GM21528 (cell line): ENCODE measurements at regions not wholly inside any gene's neighbourhood (a gene's known extent, or its start where the extent isn't known, plus 50 kb on each side); places are given as distances from the start of the nearest gene placed in this dataset.
"Not testable (repeated sequence)": the region's sequence is repeated elsewhere in the genome, so short reads cannot be mapped to it uniquely, and the experiment has no call there.

Experiments
- ATAC-seq: cut with Tn5 transposase; IDR thresholded peaks from one replicate; pipeline ENCODE4 v1.9.1; 2021; ENCODE audit warnings: mild to moderate bottlenecking, moderate library complexity; ENCODE audit not compliant: unreplicated experiment, low FRiP score

DNA sequence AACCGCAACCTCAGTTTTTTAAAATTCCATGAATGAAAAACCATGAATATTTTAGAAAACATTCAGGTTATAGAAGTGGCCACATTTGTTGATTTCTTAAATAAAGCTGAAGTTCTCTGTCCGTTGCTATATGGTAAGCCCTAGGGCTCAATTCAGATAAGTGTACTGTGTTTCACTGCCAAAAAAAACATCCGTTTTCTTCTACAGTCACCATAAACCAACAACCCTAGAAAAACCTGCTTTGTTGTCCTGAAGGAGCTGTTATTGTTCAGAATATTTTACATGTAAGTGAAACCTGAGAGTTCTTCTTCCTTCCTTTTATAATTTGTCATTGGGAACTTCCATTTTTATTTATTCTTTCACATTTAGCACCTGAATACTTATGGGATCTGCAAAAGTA lies 274.1 kb downstream of the TFAP2A start:
- ATAC-seq: no peak

DNA sequence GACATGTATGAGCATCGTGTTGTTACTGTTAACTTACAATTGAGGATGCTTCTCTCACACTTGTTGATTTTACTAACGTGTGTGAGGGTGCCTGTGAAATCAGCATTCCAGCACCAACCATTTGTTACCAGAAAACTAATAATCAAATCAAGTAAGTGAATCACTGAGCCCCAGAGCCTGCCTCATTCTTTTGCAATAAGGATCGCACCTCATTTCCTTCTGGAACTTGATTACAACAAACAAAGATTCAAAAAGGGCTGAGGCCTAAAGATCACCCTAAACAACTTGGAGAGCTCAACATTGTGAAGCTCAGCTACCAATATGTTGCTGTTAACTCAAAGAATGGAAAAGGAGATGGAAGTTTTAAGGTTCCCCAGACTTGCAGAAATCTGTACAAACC lies 274.7 kb downstream of the TFAP2A start:
- no peak for ATAC-seq

DNA sequence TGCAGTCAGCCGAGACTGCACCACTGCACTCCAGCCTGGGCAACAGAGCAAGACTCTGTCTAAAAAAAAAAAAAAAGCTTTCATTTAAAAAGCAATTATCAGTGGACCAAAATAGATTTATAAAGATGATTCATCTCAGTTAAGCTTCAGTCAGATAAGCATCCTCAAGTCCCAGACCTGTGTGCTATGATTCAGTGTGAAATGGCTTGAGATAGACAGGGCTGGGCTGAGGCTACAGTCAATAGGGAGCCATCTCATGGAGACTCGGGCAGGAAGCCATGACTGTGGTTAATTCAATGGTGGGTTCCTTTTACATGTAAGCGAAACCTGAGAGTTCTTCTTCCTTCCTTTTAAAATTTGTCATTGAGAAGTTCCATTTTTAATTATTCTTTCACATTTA lies 276.0 kb downstream of the TFAP2A start:
- ATAC-seq: no peak

DNA sequence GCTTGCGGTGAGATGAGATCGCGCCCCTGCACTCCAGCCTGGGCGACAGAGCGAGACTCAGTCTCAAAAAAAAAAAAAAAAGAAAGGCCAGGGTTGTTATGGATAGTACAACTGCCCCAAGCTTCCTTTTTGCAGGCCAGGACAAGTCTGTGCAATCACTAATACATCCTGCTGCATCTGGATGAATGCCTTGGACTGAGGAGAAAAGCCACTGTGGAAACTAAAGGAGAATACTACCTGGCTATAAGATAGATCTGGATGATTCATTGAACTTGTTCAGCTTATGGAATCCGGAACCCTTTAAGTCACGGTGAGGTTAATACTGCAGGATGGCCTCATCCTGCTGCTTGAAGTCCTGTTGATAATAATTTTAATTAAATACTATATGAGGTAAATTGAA lies 278.2 kb downstream of the TFAP2A start:
- no peak for ATAC-seq

DNA sequence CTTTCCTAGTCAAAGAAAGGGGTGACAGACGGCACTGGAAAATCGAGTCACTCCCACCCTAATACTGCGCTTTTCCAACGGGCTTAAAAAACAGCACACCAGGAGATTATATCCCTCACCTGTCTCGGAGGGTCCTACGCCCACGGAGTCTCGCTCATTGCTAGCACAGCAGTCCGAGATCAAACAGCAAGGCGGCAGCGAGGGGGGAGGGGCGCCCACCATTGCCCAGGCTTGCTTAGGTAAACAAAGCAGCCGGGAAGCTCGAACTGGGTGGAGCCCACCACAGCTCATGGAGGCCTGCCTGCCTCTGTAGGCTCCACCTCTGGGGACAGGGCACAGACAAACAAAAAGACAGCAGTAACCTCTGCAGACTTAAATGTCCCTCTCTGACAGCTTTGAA lies 280.7 kb downstream of the TFAP2A start:
- not testable (repeated sequence) for ATAC-seq

DNA sequence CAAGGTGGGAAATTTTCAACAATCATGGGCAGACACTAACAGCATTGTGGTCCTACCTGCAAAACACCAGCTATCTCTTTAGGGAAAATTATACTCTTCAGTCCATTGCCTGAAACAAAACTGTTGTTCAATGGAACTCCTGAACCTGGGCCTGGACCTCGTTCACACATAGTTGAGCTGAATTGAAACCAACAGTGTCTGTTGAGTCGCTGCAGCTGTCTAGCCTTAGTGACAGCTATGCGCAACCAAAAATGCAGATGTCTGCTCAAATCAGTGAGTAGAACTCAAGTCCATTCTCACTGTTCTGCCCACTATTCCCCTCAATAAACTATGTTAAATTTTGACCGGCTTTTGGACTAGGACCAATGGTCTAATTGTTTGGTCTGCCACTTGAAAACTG lies 286.2 kb downstream of the TFAP2A start:
- no peak for ATAC-seq

DNA sequence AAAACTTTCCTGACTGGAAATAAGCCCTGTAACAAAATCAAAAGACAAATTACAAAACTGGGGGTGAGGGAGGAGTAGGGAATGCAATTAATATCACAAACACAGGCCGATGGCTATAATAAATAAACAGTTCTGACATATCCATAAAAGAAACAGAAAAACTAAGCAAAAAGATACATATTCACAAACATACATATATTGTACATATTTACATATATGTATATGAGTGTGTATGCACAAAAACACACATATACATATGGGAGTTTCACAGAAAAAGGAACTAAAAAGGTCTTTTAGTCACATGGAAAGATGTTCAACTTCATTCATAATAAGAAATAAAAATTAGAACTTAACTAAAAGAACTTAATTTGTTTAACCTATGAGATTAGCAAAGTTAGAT lies 292.7 kb downstream of the TFAP2A start:
- ATAC-seq: no peak

DNA sequence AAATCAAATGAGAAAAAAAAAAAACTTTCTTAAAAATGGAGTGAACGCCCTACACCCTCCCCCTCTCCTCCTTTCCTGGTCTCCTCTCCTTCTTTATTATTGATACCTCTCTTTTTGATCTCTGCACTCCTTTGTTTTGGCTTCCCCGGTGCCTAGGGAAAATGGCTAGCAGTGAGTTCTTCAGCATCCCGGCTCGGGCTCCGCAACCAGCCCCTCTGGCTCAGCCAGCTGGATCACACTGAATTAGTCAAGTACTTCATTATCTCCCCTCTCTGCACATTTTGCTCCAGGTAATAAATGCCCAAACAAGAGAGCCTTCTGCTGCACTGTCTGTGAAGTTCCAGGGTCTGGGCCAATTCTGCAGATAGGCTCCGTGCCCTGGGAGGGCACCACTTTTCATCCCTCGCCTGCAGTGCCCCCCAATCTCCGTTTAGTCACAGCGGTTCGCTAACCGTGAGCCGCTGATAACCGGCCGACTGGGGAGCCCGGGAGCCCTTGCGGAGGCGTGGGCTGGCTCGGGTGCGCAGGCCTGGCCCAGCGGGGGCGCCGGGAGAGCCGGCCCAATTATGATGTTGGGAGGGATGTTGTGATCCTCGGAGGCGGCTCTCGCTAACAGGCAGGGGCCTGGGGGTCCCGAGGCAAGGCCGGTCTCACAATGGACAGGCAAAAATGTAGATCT lies 301.9 kb downstream of the TFAP2A start:
- no peak for ATAC-seq

DNA sequence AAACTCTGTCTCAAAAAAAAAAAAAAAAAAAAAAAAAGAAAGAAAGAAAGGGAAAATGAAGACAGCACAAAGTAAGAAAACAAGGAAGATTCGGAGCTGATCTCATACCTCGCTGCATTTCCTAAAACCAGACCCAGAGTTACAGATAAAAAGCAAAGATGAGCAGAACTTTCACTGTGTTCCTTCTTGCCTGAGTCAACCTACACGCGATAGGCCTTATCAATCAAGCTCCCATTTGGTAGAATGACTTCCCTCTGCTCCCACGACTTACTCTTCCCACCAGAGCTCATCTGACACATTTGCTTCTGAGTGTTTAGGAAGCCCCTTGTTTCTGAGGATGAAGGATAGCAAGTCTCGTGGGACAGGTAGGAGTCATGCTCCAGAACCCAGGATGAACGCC lies 302.9 kb downstream of the TFAP2A start:
- no peak for ATAC-seq

DNA sequence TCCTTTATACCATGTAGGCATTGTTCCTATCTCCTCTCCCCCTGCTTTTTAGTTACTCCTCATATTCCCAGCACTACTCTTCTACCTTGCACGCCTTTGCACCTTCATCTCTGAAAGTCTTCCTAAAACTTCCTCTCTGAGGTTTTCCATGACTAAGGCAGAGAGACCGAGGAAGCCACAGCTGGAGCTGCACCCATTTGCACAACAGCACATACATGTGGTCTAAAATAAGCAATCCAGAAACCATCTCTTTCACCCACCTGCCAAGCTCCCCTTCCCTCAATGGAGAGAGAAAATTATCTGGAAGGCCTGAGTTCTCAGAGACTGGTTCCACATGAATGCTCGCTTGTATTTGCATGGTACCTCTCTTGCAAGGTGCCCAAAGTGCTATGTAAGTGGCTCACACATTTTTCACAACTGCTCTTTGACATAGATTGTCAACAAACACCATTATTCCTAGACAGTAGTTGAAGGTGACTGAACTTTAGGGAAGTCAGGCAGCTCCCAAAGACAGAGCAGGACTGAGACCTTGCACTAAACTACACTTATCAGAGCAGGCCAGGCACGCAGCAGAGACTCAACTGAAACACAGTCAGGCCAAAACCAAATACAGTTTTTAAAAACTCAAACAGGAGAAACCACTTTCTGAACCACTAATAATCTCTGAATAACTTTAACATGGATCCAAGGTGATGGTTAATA lies 313.2 kb downstream of the TFAP2A start:
- ATAC-seq: no peak

DNA sequence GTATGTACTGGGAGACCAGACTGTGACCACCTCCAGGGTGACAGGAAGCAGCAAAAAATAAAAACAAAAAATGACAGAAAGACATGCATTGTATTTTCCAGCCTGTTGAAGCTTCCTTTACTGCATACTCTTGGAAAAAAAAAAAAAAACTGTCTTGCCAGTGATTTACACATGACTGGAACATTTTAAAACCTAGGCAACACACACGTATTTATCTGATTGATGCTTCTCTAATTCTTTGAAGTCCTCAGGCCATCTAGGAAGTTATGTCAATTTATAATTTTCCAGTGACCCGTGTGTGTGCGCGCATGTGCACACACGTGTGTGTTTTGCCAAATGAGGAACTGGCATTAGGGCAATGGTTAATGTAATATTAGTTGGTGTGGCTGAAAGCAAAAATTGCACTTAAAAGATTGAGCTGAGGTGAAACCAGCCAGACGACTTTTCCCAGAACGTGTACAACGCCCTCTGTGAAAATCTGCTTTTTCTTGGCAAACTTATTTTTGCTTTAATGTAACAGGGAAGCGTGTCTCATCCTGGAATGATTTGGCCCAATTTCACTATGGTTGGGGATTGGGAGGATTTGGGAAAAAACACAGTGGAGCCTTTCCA lies 315.2 kb downstream of the TFAP2A start:
- no peak for ATAC-seq

DNA sequence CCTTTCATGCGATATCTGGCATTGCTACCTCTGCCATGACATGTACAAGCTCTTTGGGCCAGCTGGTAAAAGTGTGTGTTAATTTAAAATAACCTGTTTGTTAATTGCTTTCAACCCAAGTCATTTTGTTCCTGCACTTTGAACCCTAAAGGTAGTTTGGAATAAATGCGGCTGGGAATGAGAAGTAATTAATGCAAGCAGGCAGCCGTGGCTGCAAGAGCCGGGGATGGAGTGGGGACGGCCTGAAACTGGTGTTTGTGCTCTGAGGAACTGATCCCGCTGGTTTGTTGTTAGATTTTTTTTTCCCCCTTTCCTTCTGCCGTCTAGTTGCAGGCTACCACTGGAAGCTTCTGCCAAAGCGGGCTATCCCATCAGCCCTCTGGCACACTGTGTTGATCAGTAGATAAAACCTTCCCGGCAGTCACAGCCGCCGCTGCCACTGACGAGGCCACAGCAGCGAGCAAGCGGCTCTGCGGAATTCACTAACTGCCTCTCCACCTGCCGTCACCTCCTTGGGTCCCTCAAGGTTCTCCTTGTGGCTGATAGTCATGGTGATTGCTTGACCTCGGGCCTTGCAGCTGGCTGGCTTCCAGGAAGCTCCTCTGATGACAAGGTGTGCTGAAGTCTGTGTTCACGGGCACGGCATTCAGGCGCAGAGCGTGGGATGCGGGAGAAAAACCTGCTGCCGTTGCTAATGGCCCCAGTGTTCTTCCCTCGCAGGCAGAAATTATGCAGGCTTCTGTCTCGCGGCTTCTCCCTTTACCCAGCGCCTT lies 315.9 kb downstream of the TFAP2A start:
- ATAC-seq: no peak

DNA sequence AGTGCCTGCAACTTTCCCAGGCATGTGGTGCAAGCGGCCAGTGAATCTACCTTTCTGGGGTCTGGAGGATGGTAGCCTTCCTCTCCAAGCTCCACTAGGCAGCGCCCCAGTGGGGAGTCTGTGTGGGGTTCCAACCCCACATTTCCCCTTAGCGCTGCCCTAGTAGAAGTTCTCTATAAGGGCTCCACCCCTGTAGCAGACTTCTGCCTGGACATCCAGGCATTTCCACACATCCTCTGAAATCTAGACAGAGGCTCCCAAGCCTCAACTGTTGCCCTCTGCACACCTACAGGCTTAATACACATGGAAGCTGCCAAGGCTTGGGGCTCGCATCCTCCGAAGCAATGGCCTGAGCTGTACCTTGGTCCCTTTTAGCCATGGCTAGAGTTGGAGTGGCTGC lies 321.6 kb downstream of the TFAP2A start:
- ATAC-seq: no peak

DNA sequence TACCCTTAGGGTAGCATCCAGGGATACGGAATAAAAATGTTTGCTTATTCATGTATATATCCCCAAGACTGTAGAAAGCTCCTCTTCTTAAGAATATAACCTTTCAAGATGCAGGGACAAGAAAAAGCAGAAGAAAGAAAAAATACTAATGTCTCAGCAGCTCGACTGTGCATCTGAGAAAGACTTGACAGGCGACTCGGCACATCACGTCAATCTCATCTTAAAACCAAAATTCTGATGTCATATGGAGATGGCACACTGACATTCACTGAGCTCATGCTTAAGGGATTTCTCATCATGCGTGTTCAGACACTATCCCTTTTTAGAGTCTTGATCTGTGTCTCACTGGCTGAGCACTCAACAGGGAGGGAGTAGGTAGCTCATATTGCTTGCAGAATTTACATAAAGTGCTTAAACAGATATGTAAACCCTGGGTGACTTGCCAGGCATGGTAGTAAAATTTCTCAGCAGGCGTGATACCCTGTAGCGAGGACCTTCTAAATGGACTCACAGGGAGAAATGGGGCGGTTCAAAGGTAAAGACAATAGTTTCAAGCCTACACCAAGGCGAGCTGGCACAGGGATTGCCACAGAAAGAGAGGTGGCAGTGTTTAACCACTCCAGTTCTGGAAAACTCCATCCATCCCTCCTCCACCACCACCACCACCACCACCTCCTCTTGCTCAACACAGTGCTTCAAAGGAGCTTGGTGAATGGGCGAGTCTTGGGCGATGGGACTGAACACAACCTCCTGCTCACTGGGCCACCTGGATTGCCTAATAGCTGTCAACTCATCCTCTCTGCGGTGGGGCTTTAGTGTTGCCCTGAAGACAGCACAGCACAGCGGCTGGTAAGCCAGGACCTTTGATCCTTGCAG lies 330.5 kb downstream of the TFAP2A start:
- ATAC-seq: no peak

DNA sequence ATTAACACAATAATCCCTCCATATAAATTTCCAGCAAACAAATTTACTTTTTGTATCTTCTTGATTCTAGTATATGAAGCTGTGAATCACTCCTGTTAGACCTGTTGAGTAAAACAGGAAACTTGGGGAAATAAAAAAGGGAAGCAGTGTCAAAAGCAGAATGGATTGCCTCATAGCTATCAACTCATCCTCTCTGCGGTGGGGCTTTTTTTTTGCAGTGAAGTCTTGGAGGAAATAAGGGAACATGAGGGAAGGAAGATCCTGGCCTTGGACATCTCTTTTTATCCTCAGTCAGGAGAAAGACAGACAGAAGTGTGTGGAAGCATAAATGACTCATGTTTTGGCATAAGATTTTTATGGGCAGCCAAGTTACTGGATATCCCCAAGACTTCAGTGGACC lies 332.5 kb downstream of the TFAP2A start:
- ATAC-seq: no peak

DNA sequence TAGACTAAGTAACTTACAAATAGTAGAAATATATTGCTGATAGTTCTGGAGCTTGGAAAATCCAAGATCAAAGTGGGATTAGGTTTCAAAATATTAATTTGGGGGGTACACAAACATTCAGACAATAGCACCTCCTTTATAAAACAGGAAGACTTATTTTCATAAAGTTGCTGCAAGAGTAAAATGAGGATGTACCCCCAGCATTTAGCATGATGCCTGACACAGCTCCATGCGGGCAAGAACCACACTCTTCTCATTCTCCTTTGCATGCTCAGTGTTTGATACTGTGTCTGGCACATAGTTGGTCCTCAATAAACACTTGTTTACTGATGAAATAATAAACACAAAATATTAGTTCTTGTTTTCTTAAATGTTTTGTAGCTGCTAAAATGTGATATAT lies 332.9 kb downstream of the TFAP2A start:
- no peak for ATAC-seq

DNA sequence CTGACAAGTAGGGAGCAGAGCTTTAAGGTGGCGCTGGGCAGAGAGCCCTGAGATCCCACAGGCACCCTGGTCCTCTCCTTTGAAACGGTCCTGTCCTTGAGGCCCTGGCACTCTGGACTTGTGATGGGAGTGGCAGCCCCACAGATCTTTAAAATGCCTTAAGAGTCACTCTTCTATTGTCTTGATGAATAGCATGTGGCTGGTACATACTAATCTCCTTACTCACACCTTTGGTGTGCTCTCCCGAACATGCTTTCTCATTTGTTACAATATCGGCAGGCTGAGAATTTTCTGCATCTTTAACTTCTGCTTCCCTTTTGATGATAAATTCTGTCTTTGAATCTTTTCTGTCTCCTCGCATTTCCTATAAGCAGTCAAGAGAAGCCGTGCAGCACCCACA lies 333.8 kb downstream of the TFAP2A start:
- no peak for ATAC-seq

DNA sequence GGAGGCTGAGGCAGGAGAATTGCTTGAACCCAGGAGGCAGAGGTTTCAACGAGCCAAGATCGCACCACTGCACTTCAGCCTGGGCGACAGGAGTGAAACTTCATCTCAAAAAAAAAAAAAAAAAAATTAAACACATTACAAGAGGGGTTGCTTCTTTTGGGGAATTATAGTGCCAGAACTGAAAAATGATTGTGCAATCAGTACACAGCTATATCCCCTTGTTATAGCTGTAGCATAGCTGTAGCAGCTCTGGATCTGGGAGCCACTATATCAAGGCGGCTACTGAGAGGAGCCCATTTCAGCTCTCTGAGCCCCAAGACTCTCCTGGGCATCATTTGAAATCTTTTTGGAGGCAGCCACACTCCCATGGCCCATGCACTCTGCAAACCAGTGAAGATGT lies 334.3 kb downstream of the TFAP2A start:
- ATAC-seq: no peak

DNA sequence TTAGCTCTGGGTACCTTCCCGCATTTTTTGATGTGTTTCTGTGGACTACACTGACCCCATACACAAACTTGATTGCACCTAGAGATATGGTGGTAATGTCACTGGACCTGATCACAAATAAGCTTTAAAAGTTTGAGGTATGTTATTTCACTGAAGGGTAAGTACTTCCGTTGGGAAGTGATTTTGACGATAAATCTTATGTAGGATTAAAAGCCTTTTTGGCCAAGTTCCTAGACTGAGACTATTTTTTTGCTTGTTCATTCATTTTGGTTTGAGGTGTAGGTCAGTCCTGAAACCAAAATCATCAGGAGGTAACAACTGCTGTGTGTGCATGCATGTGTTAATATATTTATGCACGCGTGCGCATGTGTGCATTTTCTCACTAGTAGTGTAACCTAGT lies 336.3 kb downstream of the TFAP2A start:
- ATAC-seq: no peak

DNA sequence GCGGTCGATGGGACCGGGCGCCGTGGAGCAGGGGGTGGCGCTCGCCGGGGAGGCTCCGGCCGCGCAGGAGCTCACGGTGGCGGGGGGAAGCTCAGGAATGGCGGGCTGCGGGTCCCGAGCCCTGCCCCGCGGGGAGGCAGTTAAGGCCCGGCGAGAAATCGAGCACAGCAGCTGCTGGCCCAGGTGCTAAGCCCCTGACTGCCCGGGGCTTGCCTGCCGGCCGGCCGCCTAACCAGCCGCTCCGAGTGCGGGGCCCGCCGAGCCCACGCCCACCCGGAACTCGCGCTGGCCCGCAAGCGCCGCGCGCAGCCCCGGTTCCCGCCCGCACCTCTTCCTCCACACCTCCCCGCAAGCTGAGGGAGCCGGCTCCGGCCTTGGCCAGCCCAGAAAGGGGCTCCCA lies 340.1 kb downstream of the TFAP2A start:
- ATAC-seq: not testable (repeated sequence)
